Peyer's patch (tissue), 4 donors: ENCODE measurements at regions not wholly inside any gene's neighbourhood (a gene's known extent, or its start where the extent isn't known, plus 50 kb on each side); places are given as distances from the start of the nearest gene placed in this dataset.

Experiments
- POLR2A ChIP-seq, 2 donors: fragments of 450-650 bp; IDR thresholded peaks; one replicate each; pipeline ENCODE4 v1.5.1; 2017; ENCODE audit warnings: antibody characterized with exemption in 2 of 2, mild to moderate bottlenecking in 2 of 2, moderate library complexity in 2 of 2
- TF ChIP-seq, protein P1 (sequence below), 6 experiments: fragments of 450-650 bp in 4 of 6; fragments of 200-600 bp in 2 of 6; sonication (generic) in 1 of 6; IDR thresholded peaks; one replicate each; pipeline ENCODE4 v1.5.1; 2017 to 2019; ENCODE audit warnings: antibody characterized with exemption in 6 of 6, mild to moderate bottlenecking in 3 of 6, moderate library complexity in 1 of 6

GRCh38 chr1:30603081-30603858, 120.1 kb downstream of the MATN1 start:
- TF ChIP-seq POLR2A (IDR thresholded peaks at IDR 0.05): no peak
- TF ChIP-seq, protein P1, sequence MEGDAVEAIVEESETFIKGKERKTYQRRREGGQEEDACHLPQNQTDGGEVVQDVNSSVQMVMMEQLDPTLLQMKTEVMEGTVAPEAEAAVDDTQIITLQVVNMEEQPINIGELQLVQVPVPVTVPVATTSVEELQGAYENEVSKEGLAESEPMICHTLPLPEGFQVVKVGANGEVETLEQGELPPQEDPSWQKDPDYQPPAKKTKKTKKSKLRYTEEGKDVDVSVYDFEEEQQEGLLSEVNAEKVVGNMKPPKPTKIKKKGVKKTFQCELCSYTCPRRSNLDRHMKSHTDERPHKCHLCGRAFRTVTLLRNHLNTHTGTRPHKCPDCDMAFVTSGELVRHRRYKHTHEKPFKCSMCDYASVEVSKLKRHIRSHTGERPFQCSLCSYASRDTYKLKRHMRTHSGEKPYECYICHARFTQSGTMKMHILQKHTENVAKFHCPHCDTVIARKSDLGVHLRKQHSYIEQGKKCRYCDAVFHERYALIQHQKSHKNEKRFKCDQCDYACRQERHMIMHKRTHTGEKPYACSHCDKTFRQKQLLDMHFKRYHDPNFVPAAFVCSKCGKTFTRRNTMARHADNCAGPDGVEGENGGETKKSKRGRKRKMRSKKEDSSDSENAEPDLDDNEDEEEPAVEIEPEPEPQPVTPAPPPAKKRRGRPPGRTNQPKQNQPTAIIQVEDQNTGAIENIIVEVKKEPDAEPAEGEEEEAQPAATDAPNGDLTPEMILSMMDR (IDR thresholded peaks at IDR 0.05): no peak
